Liver (tissue), 7 donors: ENCODE measurements at regions not wholly inside any gene's neighbourhood (a gene's known extent, or its start where the extent isn't known, plus 50 kb on each side); places are given as distances from the start of the nearest gene placed in this dataset.

Experiments
- DNase-seq: peaks from one replicate; pipeline ENCODE4 v3.0.0-alpha.2; 2017; ENCODE audit warnings: low spot score
- H3K27ac ChIP-seq, 2 donors: one replicate each; pipeline ENCODE4 v1.7.0; 2013; ENCODE audit warnings: inconsistent platforms in 2 of 2, low read length in 2 of 2, control low read depth in 1 of 2, low read depth in 1 of 2, mild to moderate bottlenecking in 1 of 2
- H3K27me3 ChIP-seq, 4 donors: one replicate each; pipeline versions ENCODE4 v1.6.1 to v1.7.0; 2013; ENCODE audit warnings: low read length in 3 of 4, inconsistent platforms in 1 of 4, mild to moderate bottlenecking in 1 of 4, moderate library complexity in 1 of 4; ENCODE audit not compliant: control insufficient read depth in 4 of 4, insufficient read depth in 4 of 4
- H3K36me3 ChIP-seq, 4 donors: one replicate each; pipeline versions ENCODE4 v1.6.1 to v1.7.0; 2013; ENCODE audit warnings: low read length in 3 of 4, mild to moderate bottlenecking in 3 of 4, low read depth in 1 of 4, moderate library complexity in 1 of 4; ENCODE audit not compliant: control insufficient read depth in 4 of 4, insufficient read depth in 3 of 4
- H3K4me1 ChIP-seq, 4 donors: one replicate each; pipeline versions ENCODE4 v1.6.1 to v1.7.0; 2013; ENCODE audit warnings: low read length in 3 of 4, mild to moderate bottlenecking in 3 of 4, moderate library complexity in 1 of 4; ENCODE audit not compliant: control insufficient read depth in 4 of 4, insufficient read depth in 4 of 4
- H3K4me3 ChIP-seq, 3 donors: one replicate each; pipeline versions ENCODE4 v1.6.1 to v1.7.0; 2013; ENCODE audit warnings: low read length in 3 of 3, control low read depth in 1 of 3, low read depth in 1 of 3, mild to moderate bottlenecking in 1 of 3
- H3K9ac ChIP-seq, 2 donors: one replicate each; pipeline ENCODE4 v1.7.0; 2013; ENCODE audit warnings: low read length in 2 of 2, mild to moderate bottlenecking in 2 of 2, moderate library complexity in 2 of 2, control low read depth in 1 of 2, low read depth in 1 of 2
- H3K9me3 ChIP-seq, 4 donors: one replicate each; pipeline versions ENCODE4 v1.6.1 to v1.7.0; 2013; ENCODE audit warnings: low read length in 3 of 4; ENCODE audit not compliant: control insufficient read depth in 4 of 4
- ATF3 ChIP-seq: IDR thresholded peaks from 2 replicates; pipeline ENCODE4 v1.6.1; 2016; ENCODE audit warnings: antibody characterized with exemption
- FOXA1 ChIP-seq: IDR thresholded peaks from 2 replicates; pipeline ENCODE4 v1.6.1; 2016; ENCODE audit warnings: antibody characterized with exemption
- NR2F2 ChIP-seq: IDR thresholded peaks from 2 replicates; pipeline ENCODE4 v1.6.1; 2016; ENCODE audit warnings: antibody characterized with exemption
- RAD21 ChIP-seq, 2 donors: IDR thresholded peaks; 2 replicates each; pipeline ENCODE4 v1.6.1; 2016; ENCODE audit warnings: antibody characterized with exemption in 2 of 2, mild to moderate bottlenecking in 2 of 2
- REST ChIP-seq: IDR thresholded peaks from 2 replicates; pipeline ENCODE4 v1.6.1; 2016; ENCODE audit warnings: antibody characterized with exemption, mild to moderate bottlenecking
- YY1 ChIP-seq: IDR thresholded peaks from 2 replicates; pipeline ENCODE4 v1.6.1; 2016; ENCODE audit warnings: antibody characterized with exemption, mild to moderate bottlenecking
- WGBS: extraction: QIAGEN DNeasy Blood & Tissue Kit; methylation state at CpG from one replicate; pipeline ENCODE4 v1.1.7; 2013; 5-methylcytosine and 5-hydroxymethylcytosine counted together
- TF ChIP-seq, protein P1 (sequence below): IDR thresholded peaks from 2 replicates; pipeline ENCODE4 v1.6.1; 2016; ENCODE audit warnings: antibody characterized with exemption
- donor health status: healthy.
- donor health status: healthy.
- donor health status: healthy.
- donor health status: healthy.

- TF ChIP-seq REST: no peak
- TF ChIP-seq ATF3: no peak
These were observed 1209.3 kb upstream of the CHAC2 start (continued) for GRCh38 chr2:52558265-52558664.

DNA sequence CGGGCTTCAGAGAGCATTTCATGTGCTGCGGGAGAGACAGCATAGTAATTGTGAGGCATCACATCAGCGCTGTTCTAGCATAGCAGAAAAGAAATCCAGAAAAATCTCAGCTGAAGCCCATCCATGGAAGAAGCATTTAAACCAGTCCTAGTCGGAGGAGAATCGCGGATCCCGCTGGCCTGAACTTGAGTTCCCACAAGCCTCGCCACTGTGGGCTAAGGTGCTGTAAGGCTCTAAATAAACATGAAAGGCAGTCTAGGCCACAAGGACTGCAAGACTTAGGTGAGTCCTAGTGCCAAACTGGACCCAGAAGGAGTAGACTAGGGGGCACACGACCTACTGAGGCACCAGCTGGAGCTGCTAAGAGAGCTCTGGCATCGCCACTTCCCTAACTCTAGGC is 1225.3 kb upstream of the CHAC2 start:
- no peak for TF ChIP-seq REST

GRCh38 chr2:52539026-52539970 is 1228.3 kb upstream of the CHAC2 start:
- 88% methylated on average over 6 of the region's 6 CpGs for WGBS
- TF ChIP-seq RAD21 (IDR thresholded peaks at IDR 0.05) (no peak), NR2F2 (no peak), REST (no peak), YY1 (no peak), FOXA1 (no peak)
- TF ChIP-seq, protein P1, sequence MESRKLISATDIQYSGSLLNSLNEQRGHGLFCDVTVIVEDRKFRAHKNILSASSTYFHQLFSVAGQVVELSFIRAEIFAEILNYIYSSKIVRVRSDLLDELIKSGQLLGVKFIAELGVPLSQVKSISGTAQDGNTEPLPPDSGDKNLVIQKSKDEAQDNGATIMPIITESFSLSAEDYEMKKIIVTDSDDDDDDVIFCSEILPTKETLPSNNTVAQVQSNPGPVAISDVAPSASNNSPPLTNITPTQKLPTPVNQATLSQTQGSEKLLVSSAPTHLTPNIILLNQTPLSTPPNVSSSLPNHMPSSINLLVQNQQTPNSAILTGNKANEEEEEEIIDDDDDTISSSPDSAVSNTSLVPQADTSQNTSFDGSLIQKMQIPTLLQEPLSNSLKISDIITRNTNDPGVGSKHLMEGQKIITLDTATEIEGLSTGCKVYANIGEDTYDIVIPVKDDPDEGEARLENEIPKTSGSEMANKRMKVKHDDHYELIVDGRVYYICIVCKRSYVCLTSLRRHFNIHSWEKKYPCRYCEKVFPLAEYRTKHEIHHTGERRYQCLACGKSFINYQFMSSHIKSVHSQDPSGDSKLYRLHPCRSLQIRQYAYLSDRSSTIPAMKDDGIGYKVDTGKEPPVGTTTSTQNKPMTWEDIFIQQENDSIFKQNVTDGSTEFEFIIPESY: no peak
- H3K9me3 ChIP-seq: no peaks in the 10 kb centered on the region
- DNase-seq: no peak
- H3K27ac ChIP-seq: no peak overlapping the region
- no peak overlapping the region for H3K4me3 ChIP-seq
- H3K4me1 ChIP-seq: no peaks in the 10 kb centered on the region
- H3K36me3 ChIP-seq: no peaks in the 10 kb centered on the region
- no peaks in the 10 kb centered on the region for H3K27me3 ChIP-seq
- H3K9ac ChIP-seq: no peak overlapping the region

More for the DNA sequence above, 1225.3 kb upstream of the CHAC2 start:
- Histone ChIP-seq H3K4me1 (no peaks in the 10 kb centered on the region), H3K36me3 (no peaks in the 10 kb centered on the region), H3K9ac (no peak overlapping the region), H3K27me3 (no peaks in the 10 kb centered on the region), H3K4me3 (no peak overlapping the region), H3K27ac (no peak overlapping the region), H3K9me3 (no peaks in the 10 kb centered on the region)
- WGBS: 90% methylated on average over 10 of the region's 10 CpGs
- no peak for DNase-seq
